KMS-11 (cell line): ENCODE measurements at regions not wholly inside any gene's neighbourhood (a gene's known extent, or its start where the extent isn't known, plus 50 kb on each side); places are given as distances from the start of the nearest gene placed in this dataset.

Source experiments
- H2AFZ ChIP-seq: fragments of 200-600 bp; sonication (generic); 2 replicates; pipeline ENCODE4 v1.6.1; 2016; ENCODE audit warnings: antibody characterized with exemption, mixed run types, low read depth
- H3K27ac ChIP-seq: fragments of 200-600 bp; sonication (generic); 2 replicates; pipeline ENCODE4 v1.6.1; 2016; ENCODE audit warnings: mild to moderate bottlenecking, mixed run types
- H3K27me3 ChIP-seq: fragments of 200-600 bp; sonication (generic); 2 replicates; pipeline ENCODE4 v1.6.1; 2017; ENCODE audit warnings: mild to moderate bottlenecking, low read depth, mixed run types, moderate library complexity; ENCODE audit not compliant: insufficient read depth
- H3K36me3 ChIP-seq: fragments of 200-600 bp; sonication (generic); 2 replicates; pipeline ENCODE4 v1.6.1; 2017; ENCODE audit warnings: mild to moderate bottlenecking, mixed run types; ENCODE audit not compliant: insufficient read depth
- H3K4me1 ChIP-seq: fragments of 200-600 bp; sonication (generic); 2 replicates; pipeline ENCODE4 v1.6.1; 2016; ENCODE audit warnings: mild to moderate bottlenecking, low read depth, mixed run types; ENCODE audit not compliant: poor library complexity, severe bottlenecking
- H3K4me2 ChIP-seq: fragments of 200-600 bp; sonication (generic); 2 replicates; pipeline ENCODE4 v1.7.0; 2016; ENCODE audit warnings: mild to moderate bottlenecking, mixed run types
- H3K4me3 ChIP-seq: fragments of 200-600 bp; sonication (generic); IDR thresholded peaks from 2 replicates; pipeline ENCODE4 v1.6.1; 2017; ENCODE audit warnings: low read depth, low read length, mixed read lengths; ENCODE audit not compliant: insufficient read depth
- H3K79me2 ChIP-seq: fragments of 200-600 bp; sonication (generic); 2 replicates; pipeline ENCODE4 v1.6.1; 2016; ENCODE audit warnings: low read depth, mixed run types; ENCODE audit not compliant: insufficient read depth
- H3K9ac ChIP-seq: fragments of 200-600 bp; sonication (generic); 2 replicates; pipeline ENCODE4 v1.6.1; 2016; ENCODE audit warnings: mild to moderate bottlenecking, mixed run types
- H4K20me1 ChIP-seq: fragments of 200-600 bp; sonication (generic); 2 replicates; pipeline ENCODE4 v1.6.1; 2016; ENCODE audit warnings: mild to moderate bottlenecking, mixed run types; ENCODE audit not compliant: insufficient read depth
- TF ChIP-seq, protein P1 (sequence below): fragments of 200-600 bp; sonication (generic); conservative IDR thresholded peaks from 2 replicates; pipeline ENCODE4 v1.6.1; 2017; ENCODE audit warnings: low read depth, mild to moderate bottlenecking, antibody characterized with exemption, low read length, moderate library complexity, mixed read lengths

DNA sequence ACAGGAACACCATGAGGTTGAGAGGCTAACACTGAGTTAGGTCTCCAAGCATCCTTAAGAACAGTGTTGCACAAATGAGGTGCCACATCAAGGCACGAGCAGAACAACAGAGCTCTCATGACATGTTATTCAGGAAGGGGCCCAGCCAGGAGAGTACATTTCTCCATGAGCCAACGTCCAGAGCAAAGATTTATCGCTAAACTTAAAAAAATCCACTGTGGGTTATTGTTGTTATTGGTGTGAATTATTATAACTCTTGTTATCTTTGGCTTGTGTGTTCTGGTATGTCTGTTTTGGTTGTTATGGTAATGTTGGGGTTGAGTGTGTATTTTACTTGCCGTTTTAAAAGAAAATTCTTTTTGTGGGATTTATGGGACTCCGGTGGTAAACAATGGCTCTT is 68.9 kb upstream of the MSI2 start:
- H3K27ac ChIP-seq = no peak overlapping the region
- no peaks in the 10 kb centered on the region for H4K20me1 ChIP-seq
- no peak overlapping the region for H3K9ac ChIP-seq
- H3K36me3 ChIP-seq = no peaks in the 10 kb centered on the region
- no peak overlapping the region for H3K4me2 ChIP-seq
- TF ChIP-seq, protein P1, sequence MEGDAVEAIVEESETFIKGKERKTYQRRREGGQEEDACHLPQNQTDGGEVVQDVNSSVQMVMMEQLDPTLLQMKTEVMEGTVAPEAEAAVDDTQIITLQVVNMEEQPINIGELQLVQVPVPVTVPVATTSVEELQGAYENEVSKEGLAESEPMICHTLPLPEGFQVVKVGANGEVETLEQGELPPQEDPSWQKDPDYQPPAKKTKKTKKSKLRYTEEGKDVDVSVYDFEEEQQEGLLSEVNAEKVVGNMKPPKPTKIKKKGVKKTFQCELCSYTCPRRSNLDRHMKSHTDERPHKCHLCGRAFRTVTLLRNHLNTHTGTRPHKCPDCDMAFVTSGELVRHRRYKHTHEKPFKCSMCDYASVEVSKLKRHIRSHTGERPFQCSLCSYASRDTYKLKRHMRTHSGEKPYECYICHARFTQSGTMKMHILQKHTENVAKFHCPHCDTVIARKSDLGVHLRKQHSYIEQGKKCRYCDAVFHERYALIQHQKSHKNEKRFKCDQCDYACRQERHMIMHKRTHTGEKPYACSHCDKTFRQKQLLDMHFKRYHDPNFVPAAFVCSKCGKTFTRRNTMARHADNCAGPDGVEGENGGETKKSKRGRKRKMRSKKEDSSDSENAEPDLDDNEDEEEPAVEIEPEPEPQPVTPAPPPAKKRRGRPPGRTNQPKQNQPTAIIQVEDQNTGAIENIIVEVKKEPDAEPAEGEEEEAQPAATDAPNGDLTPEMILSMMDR = no peak
- peaks cover 26% of the 10 kb centered on the region for H3K4me1 ChIP-seq
- no peaks in the 10 kb centered on the region for H3K79me2 ChIP-seq
- no peak overlapping the region for H2AFZ ChIP-seq
- no peak overlapping the region for H3K4me3 ChIP-seq
- H3K27me3 ChIP-seq = no peaks in the 10 kb centered on the region

DNA sequence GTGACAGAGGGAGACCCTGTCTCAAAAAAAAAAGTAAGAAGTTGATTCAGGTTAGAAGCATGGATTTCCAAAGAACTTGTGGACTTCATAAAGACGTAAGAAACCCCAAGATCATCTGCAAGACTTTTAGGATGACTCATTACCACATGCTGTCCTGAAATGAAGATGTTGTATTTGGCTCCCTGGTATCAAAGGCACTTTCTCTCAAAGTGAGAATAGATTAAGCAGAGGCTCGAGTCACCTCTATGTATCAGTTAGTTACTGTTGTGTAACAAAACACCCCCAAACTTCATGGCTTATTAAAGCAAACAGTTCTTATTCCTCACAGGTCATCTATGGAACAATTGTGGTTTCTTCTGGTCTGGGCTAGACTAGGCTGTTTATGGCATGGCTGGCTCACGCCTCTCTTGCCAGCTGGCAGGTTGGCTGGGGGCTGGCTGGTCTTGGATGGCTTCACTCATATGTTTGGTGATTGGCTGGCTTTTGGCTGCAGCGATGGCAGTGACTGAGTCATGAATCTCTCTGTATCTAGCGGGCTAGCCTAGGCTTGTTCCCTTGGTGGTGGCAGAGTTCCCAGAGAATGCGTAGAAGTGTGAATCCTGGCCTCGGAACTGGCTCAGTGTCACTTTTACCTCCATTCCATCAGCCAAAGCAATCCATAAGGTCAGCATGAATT is 60.4 kb upstream of the MSI2 start:
- H2AFZ ChIP-seq = no peak overlapping the region
- TF ChIP-seq, protein P1 = no peak

DNA sequence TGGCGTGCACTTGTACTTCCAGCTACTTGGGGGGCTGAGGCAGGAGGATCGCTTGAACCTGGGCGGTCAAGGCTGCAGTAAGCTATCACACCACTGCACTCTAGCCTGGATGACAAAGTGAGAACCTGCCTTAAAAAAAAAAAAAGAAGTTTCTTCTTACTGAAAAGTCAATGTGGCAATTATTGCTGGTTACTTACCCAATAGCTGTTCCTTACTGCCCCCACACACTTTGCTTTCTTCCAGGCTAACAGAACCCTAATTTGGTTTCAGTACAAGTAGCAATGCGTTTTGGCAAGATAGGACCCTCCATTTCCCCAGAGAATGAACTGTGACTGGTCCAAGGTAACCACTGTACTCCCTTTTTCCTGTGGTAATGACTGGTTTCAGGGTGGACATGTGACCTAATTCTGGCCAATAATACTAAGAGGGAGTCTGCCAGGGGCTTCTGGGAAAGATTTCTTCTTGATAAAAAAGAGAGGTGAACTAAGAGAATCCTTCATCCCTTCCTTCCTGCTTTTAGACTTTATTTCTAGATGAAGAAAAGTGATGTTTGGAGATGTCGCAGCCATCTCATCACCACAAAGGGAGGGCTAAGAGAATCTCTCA is 58.8 kb upstream of the MSI2 start:
- Histone ChIP-seq H4K20me1 (no peaks in the 10 kb centered on the region), H3K4me2 (no peak overlapping the region), H3K79me2 (no peaks in the 10 kb centered on the region), H3K4me1 (no peaks in the 10 kb centered on the region), H3K27ac (no peak overlapping the region), H2AFZ (no peak overlapping the region), H3K27me3 (no peaks in the 10 kb centered on the region), H3K36me3 (no peaks in the 10 kb centered on the region), H3K9ac (no peak overlapping the region), H3K4me3 (no peak overlapping the region)
- TF ChIP-seq, protein P1 = no peak

More for the DNA sequence above, 60.4 kb upstream of the MSI2 start:
- Histone ChIP-seq H3K27ac (no peak overlapping the region), H3K27me3 (no peaks in the 10 kb centered on the region), H3K4me2 (no peak overlapping the region), H3K4me3 (no peak overlapping the region), H3K4me1 (no peaks in the 10 kb centered on the region), H3K79me2 (no peaks in the 10 kb centered on the region), H4K20me1 (no peaks in the 10 kb centered on the region), H3K36me3 (no peaks in the 10 kb centered on the region), H3K9ac (no peak overlapping the region)

DNA sequence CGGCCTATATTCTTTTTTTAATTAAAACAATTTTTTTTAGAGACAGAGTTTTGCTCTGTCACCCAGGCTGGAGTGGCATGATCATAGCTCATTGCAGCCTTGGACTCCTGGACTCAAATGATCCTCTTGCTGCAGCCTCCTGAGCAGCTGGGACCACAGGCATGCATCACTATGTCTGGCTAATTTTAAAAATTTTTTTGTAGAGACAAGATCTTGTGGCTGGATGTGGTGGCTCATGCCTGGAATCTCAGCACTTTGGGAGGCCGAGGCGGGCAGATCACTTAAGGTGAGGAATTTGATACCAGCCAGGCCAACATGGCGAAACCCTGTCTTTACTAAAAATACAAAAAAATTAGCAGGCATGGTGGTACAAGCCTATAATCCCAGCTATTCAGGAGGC is 54.8 kb upstream of the MSI2 start:
- no peak overlapping the region for H3K9ac ChIP-seq
- H3K4me2 ChIP-seq = no peak overlapping the region
- TF ChIP-seq, protein P1 = no peak
- no peaks in the 10 kb centered on the region for H3K79me2 ChIP-seq
- no peak overlapping the region for H3K4me3 ChIP-seq
- no peak overlapping the region for H3K27ac ChIP-seq
- no peaks in the 10 kb centered on the region for H3K27me3 ChIP-seq
- H3K36me3 ChIP-seq = no peaks in the 10 kb centered on the region
- no peaks in the 10 kb centered on the region for H3K4me1 ChIP-seq
- H2AFZ ChIP-seq = no peak overlapping the region
- no peaks in the 10 kb centered on the region for H4K20me1 ChIP-seq
